NCI-H1417 (cell line): ENCODE measurements at regions not wholly inside any gene's neighbourhood (a gene's known extent, or its start where the extent isn't known, plus 50 kb on each side); places are given as distances from the start of the nearest gene placed in this dataset.

Experiments
- DNase-seq, 3 experiments: peaks; one replicate each; lab custom pipeline; 2025; lab: John Stamatoyannopoulos, UW

DNA sequence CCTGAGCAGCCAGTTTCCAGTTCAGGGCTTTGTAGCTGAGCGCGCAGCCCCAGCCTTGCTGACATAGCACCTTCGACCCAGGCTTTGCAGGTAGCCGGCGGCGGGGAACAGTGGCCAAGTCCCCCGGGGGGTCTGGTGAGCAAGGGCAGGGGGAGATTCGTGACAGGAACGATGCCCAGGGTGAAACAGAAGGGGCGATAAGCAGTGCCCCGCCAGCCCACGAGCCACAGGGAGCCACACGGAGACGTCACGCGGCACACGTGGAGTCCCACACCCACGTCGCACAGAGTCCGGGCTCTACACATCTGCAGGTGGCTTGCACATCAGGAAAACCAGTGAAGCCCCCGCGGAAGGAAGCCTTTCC, 127.2 kb downstream of the SOX1 start:
- no peak for DNase-seq

DNA sequence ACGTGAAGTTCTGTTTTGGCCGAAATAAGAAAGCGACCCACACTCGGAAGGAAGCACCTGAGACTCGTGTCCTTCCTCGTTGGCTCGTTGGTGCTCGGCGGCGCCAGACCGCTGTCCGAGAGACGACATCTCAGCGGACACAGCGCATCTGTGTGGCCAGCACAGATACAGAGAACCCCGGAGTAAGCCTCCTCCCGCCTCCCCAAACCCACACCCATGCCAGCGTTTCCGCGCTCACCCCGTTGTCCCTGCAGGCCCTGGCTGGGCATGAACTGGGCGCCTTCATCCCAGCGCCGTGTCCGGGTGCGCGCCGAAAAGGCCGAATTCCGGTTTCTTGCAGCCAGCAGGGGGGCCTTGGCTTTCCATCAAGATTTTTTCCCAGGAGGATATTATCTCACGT, 127.6 kb downstream of the SOX1 start:
- no peak for DNase-seq

- no peak for DNase-seq
These were observed 131.6 kb downstream of the SOX1 start for GRCh38 chr13:112198396-112199010.

GRCh38 chr13:112200200-112200599, 133.3 kb downstream of the SOX1 start:
- peak in 1 of 3 experiments; percentile 43 for DNase-seq

DNA sequence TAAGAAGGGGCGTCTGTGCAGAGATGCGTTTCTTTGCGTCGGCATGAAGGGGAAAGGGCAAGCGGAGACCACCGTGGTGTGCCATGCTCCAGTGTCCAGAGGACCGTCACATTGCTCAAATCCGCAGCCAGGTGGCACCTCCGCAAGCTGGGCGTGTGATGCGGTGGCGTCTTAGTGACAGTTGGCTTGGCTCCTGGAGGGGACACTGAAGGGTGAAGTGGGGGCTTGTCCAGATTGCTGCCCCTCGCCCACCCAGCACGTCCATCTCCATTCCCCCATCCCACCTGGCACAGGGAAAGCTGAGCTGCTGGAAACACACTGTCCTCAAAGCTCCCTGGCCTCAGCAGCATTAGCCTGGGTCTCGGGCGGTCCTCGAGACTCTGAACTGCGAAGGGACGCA, 135.3 kb downstream of the SOX1 start:
- no peak for DNase-seq

DNA sequence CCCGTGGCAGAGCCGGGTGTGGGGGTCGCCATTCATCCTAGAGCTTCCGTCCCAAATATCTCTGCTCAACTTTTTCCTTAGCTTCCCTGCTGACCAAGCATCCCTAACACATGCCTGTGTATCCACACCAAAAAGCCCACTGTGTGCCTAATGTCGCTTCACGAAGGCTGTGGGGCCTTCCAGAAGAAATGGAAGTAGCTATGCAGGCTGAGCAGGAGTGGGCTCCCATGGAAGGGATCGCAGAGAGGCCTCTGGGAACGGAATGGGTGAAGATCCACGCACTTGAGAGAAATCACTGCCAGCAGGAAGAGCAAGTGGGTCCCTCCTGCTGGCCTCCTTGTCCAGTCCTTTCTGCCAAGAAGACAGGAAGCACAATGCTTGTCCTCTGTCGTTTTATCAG, 136.0 kb downstream of the SOX1 start:
- DNase-seq: no peak

DNA sequence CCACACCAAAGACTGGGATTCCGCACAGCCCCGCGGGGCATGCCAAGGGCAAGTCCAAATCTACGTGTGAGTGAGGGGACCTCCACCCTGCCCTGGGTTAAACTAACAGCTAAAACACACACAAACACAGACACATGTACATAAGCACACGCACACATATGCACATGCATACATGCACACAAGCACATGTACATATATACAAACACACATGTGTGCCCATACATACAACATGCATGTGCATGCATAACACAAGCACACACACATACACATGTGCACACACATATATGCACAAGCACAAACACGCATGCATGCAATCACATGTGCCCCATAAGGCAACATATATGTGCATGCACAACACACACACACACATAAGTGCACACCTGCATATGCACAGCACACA, 136.7 kb downstream of the SOX1 start:
- no peak for DNase-seq

GRCh38 chr13:112204346-112205327, 137.7 kb downstream of the SOX1 start:
- DNase-seq: peak in 1 of 3 experiments; percentile 33

- no peak for DNase-seq
These were observed 139.0 kb downstream of the SOX1 start for GRCh38 chr13:112205990-112206389.

- DNase-seq: no peak
These were observed 140.2 kb downstream of the SOX1 start for GRCh38 chr13:112207129-112207528.

DNA sequence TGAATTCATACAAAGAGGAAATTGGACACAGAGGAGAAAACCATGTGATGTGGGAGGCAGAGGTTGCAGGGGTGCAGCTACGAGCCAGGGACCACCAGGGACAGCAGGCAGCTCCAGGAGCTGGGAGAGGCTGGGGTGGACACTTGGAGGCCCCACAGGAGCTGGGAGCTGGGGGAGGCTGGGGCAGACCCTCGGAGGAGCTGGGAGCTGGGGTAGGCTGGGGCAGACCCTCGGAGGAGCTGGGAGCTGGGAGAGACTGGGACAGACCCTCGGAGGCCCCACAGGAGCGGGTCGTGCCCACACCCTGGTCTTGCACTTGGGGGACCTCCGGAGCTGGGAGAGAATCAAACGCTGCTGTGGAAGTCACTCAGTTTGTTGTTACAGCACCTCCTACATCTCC, 141.7 kb downstream of the SOX1 start:
- no peak for DNase-seq

DNA sequence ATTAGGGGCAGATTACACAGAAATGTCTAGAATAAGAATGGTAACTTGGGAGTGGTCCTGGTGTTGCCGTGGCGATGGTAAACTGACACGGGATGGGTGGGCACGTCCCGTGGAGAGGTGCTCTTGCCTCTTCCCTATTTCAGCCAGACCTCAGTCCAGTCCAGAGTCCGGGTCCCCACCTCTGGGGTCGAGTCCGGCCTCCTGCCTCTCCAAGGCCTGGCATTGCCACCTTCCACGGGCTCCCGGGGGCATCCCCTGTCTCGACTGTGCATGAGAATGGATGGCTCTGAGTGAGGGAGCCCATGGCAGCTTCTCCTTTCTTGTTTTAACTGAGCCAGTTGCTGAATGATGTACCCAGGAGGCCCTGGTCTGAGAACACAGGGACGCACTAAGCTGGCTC, 142.3 kb downstream of the SOX1 start:
- no peak for DNase-seq

DNA sequence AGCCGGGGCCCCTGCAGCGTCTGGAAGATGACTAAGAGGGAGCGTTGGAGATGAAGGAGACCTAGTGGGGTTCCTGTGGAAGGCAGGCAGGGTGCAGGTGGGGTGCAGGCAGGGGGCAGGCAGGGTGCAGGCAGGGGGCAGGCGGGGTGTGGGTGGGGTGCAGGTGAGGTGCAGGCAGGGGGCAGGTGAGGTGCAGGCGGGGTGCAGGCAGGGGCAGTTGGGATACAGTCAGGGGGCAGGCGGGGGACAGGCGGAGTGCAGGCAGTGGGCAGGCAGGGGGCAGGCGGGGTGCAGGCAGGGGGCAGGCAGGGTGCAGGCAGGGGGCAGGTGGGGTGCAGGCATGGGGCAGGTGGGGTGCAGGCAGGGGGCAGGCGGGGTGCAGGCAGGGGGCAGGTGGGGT, 142.8 kb downstream of the SOX1 start:
- no peak for DNase-seq

- peak in 1 of 3 experiments; percentile 12 for DNase-seq
These were observed 143.4 kb downstream of the SOX1 start for GRCh38 chr13:112210371-112210770.

DNA sequence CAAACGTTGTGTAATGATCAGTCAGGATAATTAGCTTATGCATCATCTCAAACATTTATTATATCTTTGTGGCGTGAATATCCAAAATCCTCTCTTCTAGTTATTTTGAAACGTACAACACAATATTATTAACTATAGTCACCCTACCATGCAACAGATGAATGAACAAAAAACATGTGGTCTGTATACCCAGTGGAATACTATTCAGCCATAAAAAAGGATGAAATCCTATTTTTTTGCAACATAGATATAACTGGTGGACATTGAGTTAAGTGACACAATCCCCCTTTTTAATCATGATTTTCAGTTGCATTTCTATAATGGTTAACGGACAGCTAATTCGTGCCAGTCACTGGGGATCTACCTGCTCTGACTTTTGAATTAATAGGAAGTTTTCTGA, 145.6 kb downstream of the SOX1 start:
- DNase-seq: no peak

DNA sequence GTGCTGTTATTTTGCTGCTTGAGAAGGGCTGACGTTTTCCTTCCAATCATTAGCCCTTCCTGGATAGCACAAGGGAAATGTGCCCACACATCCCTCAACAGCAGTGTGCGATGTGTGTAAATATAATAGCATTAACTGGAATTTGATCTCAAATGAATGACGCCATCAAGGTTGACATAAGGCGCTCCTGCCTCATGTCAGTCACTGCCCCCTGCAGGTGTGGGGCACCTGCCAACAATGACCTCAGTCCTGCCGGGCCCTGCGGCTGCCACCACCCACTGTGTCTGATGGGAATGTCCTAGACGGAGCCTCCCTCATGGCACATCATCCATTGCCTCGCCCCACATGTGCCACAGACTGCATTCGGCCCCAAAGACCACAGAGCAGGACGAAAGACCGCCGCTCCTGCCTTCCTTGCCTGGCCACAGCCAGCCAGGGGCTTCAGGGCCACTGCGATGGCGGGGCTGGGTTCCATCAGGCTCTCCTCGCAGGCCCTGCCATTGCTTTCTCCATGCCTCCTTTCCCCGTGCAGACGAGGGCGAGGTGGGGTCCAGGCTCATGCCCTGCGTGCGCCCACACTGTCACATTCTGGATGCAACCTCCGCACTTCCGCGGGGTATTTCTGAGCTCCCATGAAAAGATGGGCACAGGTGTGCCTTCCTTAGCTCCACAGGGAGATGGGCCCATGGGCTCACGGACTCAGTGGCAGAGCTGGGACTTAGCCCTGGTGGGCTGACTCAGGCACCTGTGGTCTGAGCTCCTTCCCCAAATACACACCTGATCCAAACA, 146.7 kb downstream of the SOX1 start:
- DNase-seq: peak; percentile 23 to 96 (median 90)

- DNase-seq: no peak
These were observed 148.9 kb downstream of the SOX1 start for GRCh38 chr13:112215871-112216270.

GRCh38 chr13:112217431-112217830, 150.5 kb downstream of the SOX1 start:
- DNase-seq: no peak

DNA sequence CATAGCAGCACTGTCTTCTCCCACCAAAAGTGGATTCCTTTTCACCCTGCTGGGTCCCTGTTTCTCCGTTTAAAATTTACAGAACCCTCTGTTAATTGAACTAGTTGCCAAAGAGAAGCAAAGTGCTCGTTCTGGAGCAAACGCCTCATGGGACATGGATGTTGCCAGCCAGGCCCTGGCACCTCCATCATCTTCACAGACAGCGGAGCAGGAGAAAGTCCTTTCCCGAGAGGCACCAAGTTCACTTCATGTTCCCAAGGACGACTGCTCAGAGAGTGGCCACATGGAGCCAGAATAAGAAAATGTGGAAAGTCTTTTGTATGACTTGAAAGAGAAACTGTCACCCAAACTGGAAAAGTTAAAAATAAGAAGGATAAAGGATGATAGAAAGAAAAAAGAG, 151.5 kb downstream of the SOX1 start:
- no peak for DNase-seq

DNA sequence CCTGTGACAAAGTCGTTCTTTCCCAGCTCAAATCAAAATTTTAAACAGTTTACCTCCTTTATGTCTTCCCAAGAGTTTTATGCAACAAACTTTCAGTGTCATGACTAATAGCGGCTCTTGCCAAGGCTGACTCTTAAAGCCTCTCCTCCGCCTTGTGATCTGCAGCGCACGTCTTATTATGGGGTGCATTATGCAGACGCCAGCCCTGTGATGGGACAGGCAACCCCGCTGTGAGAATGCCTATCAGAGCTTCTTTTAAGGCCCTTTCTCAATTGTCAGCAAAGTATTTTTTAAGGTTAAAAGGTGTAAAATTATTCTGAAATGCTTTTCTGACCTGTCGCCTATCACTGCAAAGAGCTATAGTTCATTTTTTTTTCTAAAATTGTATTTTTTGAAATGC, 152.8 kb downstream of the SOX1 start:
- DNase-seq: no peak

DNA sequence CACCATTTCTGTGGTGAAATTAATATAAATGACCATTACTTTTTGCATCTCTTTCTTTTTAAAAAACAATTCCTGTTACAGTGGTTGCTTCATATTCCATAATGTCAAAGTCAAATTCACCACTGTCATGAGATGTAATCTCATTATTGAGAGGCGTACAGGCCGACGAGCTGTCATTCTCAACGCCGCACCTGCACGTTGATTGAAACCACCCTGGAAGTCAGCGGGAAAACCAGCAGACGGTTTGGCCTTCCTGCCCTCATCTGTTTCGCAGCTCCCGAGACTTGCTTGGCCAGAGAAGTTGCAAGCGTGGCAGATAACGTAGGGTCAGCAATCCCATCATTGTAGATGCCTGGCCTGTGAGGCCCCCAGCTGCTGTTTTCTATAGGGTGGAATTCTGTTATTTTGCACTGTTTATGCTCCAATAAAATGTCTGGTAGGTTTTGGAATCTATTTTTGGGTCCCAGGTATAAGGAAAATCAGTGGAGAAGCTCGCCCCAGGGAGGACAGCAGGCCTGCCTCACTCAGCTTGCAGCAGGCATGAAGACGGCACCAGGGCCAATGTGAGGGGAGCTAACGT, 153.4 kb downstream of the SOX1 start:
- DNase-seq: no peak

GRCh38 chr13:112220925-112221324, 154.0 kb downstream of the SOX1 start:
- no peak for DNase-seq
